ENCODE measurements at regions not wholly inside any gene's neighbourhood (a gene's known extent, or its start where the extent isn't known, plus 50 kb on each side); places are given as distances from the start of the nearest gene placed in this dataset.

DNA sequence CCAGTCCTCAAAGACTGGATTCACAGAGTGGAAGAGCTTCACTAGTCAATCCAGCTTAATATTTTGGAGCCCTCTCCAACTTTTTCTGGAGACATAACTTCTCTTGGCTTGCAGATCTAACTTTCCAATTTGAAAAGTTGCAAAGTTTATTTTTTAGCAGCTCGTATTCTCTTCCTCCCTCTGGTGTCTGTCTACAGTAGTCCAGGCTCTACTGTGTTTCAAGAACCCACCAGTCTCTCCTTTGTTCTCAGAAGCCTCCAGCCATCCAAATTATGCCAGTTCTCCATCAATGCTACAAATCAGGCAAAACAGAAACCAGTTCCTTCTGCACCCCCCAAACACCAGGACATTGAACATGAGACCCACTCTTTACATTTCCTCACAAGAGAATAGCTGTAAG, 376.1 kb upstream of the OPRM1 start:
- no peak for DNase-seq
- no peak overlapping the region for H3K27ac ChIP-seq (ENCODE audit: low read depth, low read length)
- no peaks in the 10 kb centered on the region for H3K27me3 ChIP-seq (ENCODE audit: control insufficient read depth, insufficient read depth, low read length, poor library complexity, severe bottlenecking)
- H3K9me3 ChIP-seq (ENCODE audit: control insufficient read depth, low read length): no peaks in the 10 kb centered on the region
- 82 to 100% methylated on average over 1 of the region's 1 CpG for WGBS, 2 experiments (ENCODE audit: insufficient coverage in 1 of 2, insufficient read length in 1 of 2)
- TF ChIP-seq, protein P1, sequence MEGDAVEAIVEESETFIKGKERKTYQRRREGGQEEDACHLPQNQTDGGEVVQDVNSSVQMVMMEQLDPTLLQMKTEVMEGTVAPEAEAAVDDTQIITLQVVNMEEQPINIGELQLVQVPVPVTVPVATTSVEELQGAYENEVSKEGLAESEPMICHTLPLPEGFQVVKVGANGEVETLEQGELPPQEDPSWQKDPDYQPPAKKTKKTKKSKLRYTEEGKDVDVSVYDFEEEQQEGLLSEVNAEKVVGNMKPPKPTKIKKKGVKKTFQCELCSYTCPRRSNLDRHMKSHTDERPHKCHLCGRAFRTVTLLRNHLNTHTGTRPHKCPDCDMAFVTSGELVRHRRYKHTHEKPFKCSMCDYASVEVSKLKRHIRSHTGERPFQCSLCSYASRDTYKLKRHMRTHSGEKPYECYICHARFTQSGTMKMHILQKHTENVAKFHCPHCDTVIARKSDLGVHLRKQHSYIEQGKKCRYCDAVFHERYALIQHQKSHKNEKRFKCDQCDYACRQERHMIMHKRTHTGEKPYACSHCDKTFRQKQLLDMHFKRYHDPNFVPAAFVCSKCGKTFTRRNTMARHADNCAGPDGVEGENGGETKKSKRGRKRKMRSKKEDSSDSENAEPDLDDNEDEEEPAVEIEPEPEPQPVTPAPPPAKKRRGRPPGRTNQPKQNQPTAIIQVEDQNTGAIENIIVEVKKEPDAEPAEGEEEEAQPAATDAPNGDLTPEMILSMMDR (conservative IDR thresholded peaks at IDR 0.05): peak; percentile 53
- no peaks in the 10 kb centered on the region for H3K36me3 ChIP-seq (ENCODE audit: control insufficient read depth, insufficient read depth, low read length)
- H3K9ac ChIP-seq (ENCODE audit: extremely low read depth, low read length, poor library complexity, severe bottlenecking): no peak overlapping the region
- no peak overlapping the region for H3K4me3 Mint-ChIP-seq
- H3K9me3 Mint-ChIP-seq: no peaks in the 10 kb centered on the region
- H3K4me3 ChIP-seq (ENCODE audit: low read length): no peak overlapping the region
- H3K4me1 ChIP-seq (ENCODE audit: control insufficient read depth, insufficient read depth, low read length): no peaks in the 10 kb centered on the region
- no peaks in the 10 kb centered on the region for H3K27me3 Mint-ChIP-seq (ENCODE audit: insufficient read depth)
- no peaks in the 10 kb centered on the region for H3K4me1 Mint-ChIP-seq
- H3K36me3 Mint-ChIP-seq (ENCODE audit: low read depth): no peaks in the 10 kb centered on the region
- no peak overlapping the region for H3K27ac Mint-ChIP-seq

DNA sequence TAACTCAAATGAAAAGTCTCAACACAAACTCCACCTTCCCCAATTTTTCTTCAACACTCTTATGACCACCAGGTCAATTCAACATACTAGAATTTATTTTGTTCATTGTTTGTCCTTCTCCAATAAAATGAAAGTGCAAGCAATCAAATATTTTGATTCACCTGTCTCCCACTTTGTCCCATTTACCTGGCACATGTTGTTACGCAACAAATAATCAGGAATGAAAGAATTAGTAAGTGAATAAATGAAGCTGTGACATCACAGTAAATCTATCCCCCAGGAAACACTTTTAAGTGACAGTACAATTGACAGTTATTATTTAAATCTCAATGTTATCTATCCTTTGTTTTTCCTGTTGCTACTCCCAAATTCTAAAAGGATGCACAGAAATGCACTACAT, 393.7 kb upstream of the OPRM1 start:
- Histone ChIP-seq H3K9me3 (ENCODE audit: control insufficient read depth, low read length) (no peaks in the 10 kb centered on the region), H3K27me3 (ENCODE audit: control insufficient read depth, insufficient read depth, low read length, poor library complexity, severe bottlenecking) (no peaks in the 10 kb centered on the region), H3K36me3 (ENCODE audit: control insufficient read depth, insufficient read depth, low read length) (no peaks in the 10 kb centered on the region), H3K9ac (ENCODE audit: extremely low read depth, low read length, poor library complexity, severe bottlenecking) (no peak overlapping the region), H3K27ac (ENCODE audit: low read depth, low read length) (no peak overlapping the region), H3K4me3 (ENCODE audit: low read length) (no peak overlapping the region), H3K4me1 (ENCODE audit: control insufficient read depth, insufficient read depth, low read length) (no peaks in the 10 kb centered on the region)
- Mint-ChIP-seq H3K27ac (no peak overlapping the region), H3K9me3 (no peaks in the 10 kb centered on the region), H3K4me1 (no peaks in the 10 kb centered on the region), H3K27me3 (ENCODE audit: insufficient read depth) (no peaks in the 10 kb centered on the region), H3K36me3 (ENCODE audit: low read depth) (no peaks in the 10 kb centered on the region), H3K4me3 (no peak overlapping the region)
- 89% methylated on average over 1 of the region's 1 CpG; no CpG with 5 or more reads in 1 of the 2 experiments for WGBS, 2 experiments (ENCODE audit: insufficient coverage in 1 of 2, insufficient read length in 1 of 2)
- TF ChIP-seq, protein P1 (conservative IDR thresholded peaks at IDR 0.05): no peak
- no peak for DNase-seq

DNA sequence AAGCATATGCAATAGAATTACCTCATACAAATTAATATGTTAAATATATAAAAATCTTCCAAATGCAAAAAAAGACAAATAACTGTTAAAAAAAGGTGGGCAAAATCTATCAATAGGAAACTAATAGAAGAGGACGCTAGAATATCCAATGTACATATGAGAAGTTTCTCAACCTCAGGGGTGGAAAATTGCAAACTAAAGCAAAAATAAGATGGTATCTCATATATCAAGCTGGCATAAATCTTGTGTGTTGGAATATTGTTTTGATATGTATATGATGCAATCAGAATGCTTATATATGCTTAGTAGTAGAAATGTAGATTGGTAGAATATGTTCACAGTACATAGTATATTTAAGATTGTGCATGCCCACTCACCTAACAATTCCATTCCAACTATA, 395.0 kb upstream of the OPRM1 start:
- H3K4me1 Mint-ChIP-seq: no peaks in the 10 kb centered on the region
- no peak for DNase-seq
- no peaks in the 10 kb centered on the region for H3K9me3 Mint-ChIP-seq
- Histone ChIP-seq H3K4me1 (ENCODE audit: control insufficient read depth, insufficient read depth, low read length) (no peaks in the 10 kb centered on the region), H3K9ac (ENCODE audit: extremely low read depth, low read length, poor library complexity, severe bottlenecking) (no peak overlapping the region), H3K27ac (ENCODE audit: low read depth, low read length) (no peak overlapping the region), H3K36me3 (ENCODE audit: control insufficient read depth, insufficient read depth, low read length) (no peaks in the 10 kb centered on the region), H3K4me3 (ENCODE audit: low read length) (no peak overlapping the region), H3K9me3 (ENCODE audit: control insufficient read depth, low read length) (no peaks in the 10 kb centered on the region), H3K27me3 (ENCODE audit: control insufficient read depth, insufficient read depth, low read length, poor library complexity, severe bottlenecking) (no peaks in the 10 kb centered on the region)
- TF ChIP-seq, protein P1 (conservative IDR thresholded peaks at IDR 0.05): no peak
- H3K4me3 Mint-ChIP-seq: no peak overlapping the region
- no peaks in the 10 kb centered on the region for H3K36me3 Mint-ChIP-seq (ENCODE audit: low read depth)
- H3K27me3 Mint-ChIP-seq (ENCODE audit: insufficient read depth): no peaks in the 10 kb centered on the region
- no peak overlapping the region for H3K27ac Mint-ChIP-seq
- 96 to 100% methylated on average over 1 of the region's 1 CpG for WGBS, 2 experiments (ENCODE audit: insufficient coverage in 1 of 2, insufficient read length in 1 of 2)

Measured in endodermal cell (in vitro differentiated cells).